Right lung (tissue), 2 donors: ENCODE measurements at regions not wholly inside any gene's neighbourhood (a gene's known extent, or its start where the extent isn't known, plus 50 kb on each side); places are given as distances from the start of the nearest gene placed in this dataset.
"Not testable (repeated sequence)": the region's sequence is repeated elsewhere in the genome, so short reads cannot be mapped to it uniquely, and the experiment has no call there.

Source experiments
- DNase-seq, 2 donors: peaks; one replicate each; pipeline ENCODE4 v3.0.0-alpha.2; 2013

- no peak for DNase-seq
Observed at GRCh38 chr4:12692815-12693214, 791.3 kb downstream of the RAB28 start.

- DNase-seq, result no peak
Observed at GRCh38 chr4:12691168-12691567, 793.0 kb downstream of the RAB28 start.

- DNase-seq, result no peak
Observed at GRCh38 chr4:12689457-12689856, 794.7 kb downstream of the RAB28 start.

GRCh38 chr4:12679217-12679616, 804.9 kb downstream of the RAB28 start:
- no peak for DNase-seq

GRCh38 chr4:12674184-12674583, 810.0 kb downstream of the RAB28 start:
- no peak for DNase-seq

GRCh38 chr4:12672303-12672702, 811.8 kb downstream of the RAB28 start:
- DNase-seq, result no peak

GRCh38 chr4:12658146-12658545, 826.0 kb downstream of the RAB28 start:
- no peak for DNase-seq

GRCh38 chr4:12651876-12652275, 832.3 kb downstream of the RAB28 start:
- DNase-seq, result no peak

GRCh38 chr4:12645732-12646131, 838.4 kb downstream of the RAB28 start:
- no peak for DNase-seq

GRCh38 chr4:12644261-12644660, 839.9 kb downstream of the RAB28 start:
- DNase-seq, result no peak

GRCh38 chr4:12636191-12636590, 847.9 kb downstream of the RAB28 start:
- DNase-seq, result no peak

- DNase-seq, result no peak
Observed at GRCh38 chr4:12635629-12636028, 848.5 kb downstream of the RAB28 start.

- peak; percentile 41 to 70 for DNase-seq
Observed at GRCh38 chr4:12633053-12633651, 851.0 kb downstream of the RAB28 start.

- DNase-seq, result no peak
Observed at GRCh38 chr4:12615822-12616221, 868.3 kb downstream of the RAB28 start.

GRCh38 chr4:12612876-12613275, 871.3 kb downstream of the RAB28 start:
- DNase-seq, result no peak

GRCh38 chr4:12609212-12609875, 874.8 kb downstream of the RAB28 start:
- DNase-seq, result not testable (repeated sequence)

- DNase-seq, result no peak
Observed at GRCh38 chr4:12595986-12596385, 888.2 kb downstream of the RAB28 start.

GRCh38 chr4:12595489-12595888, 888.7 kb downstream of the RAB28 start:
- no peak for DNase-seq

- no peak for DNase-seq
Observed at GRCh38 chr4:12588582-12588981, 895.6 kb downstream of the RAB28 start.

GRCh38 chr4:12586242-12587006, 897.7 kb downstream of the RAB28 start:
- no peak for DNase-seq

GRCh38 chr4:12584116-12584875, 899.8 kb downstream of the RAB28 start:
- DNase-seq, result no peak

GRCh38 chr4:12583275-12583674, 900.9 kb downstream of the RAB28 start:
- no peak for DNase-seq
